Hepatocyte (in vitro differentiated cells): ENCODE measurements at regions not wholly inside any gene's neighbourhood (a gene's known extent, or its start where the extent isn't known, plus 50 kb on each side); places are given as distances from the start of the nearest gene placed in this dataset.

Source experiments
- EZH2 ChIP-seq: fragments of 200-600 bp; sonication (generic); IDR thresholded peaks from 2 replicates; pipeline ENCODE4 v1.6.1; 2016; ENCODE audit warnings: antibody characterized with exemption, mild to moderate bottlenecking, borderline replicate concordance
- EZH2phosphoT487 ChIP-seq: fragments of 200-600 bp; sonication (generic); IDR thresholded peaks from one replicate; pipeline ENCODE4 v1.6.1; 2018; ENCODE audit warnings: antibody characterized with exemption, mild to moderate bottlenecking, low read depth, moderate library complexity; ENCODE audit not compliant: unreplicated experiment, severe bottlenecking
- TF ChIP-seq, protein P1 (sequence below): fragments of 200-600 bp; sonication (generic); IDR thresholded peaks from 2 replicates; pipeline ENCODE4 v1.5.1; 2016; ENCODE audit warnings: antibody characterized with exemption, mild to moderate bottlenecking; ENCODE audit not compliant: poor library complexity

DNA sequence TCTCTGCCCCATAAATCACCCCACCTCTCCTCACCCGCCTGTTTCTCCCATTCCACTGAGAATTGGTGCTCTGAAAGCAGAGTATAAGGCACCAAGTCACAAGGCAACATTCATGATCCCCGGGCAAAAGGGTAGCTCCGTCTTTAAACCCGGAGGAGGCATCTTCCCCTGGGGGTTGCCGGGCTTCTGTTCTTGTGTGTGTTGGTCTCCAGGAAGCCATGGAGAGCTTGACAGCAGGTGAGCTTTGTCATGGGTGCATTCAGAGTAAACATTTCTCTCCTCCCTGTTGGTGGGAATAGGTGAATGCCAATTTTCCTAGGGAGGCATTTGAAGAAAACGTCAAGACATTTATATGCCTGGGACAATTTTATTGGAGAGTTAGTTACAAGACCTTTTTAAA, 275.5 kb upstream of the USP9Y start:
- TF ChIP-seq, protein P1, sequence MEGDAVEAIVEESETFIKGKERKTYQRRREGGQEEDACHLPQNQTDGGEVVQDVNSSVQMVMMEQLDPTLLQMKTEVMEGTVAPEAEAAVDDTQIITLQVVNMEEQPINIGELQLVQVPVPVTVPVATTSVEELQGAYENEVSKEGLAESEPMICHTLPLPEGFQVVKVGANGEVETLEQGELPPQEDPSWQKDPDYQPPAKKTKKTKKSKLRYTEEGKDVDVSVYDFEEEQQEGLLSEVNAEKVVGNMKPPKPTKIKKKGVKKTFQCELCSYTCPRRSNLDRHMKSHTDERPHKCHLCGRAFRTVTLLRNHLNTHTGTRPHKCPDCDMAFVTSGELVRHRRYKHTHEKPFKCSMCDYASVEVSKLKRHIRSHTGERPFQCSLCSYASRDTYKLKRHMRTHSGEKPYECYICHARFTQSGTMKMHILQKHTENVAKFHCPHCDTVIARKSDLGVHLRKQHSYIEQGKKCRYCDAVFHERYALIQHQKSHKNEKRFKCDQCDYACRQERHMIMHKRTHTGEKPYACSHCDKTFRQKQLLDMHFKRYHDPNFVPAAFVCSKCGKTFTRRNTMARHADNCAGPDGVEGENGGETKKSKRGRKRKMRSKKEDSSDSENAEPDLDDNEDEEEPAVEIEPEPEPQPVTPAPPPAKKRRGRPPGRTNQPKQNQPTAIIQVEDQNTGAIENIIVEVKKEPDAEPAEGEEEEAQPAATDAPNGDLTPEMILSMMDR = no peak
- no peak for TF ChIP-seq EZH2
- no peak for TF ChIP-seq EZH2phosphoT487
